OCI-LY7 (cell line): ENCODE measurements at regions not wholly inside any gene's neighbourhood (a gene's known extent, or its start where the extent isn't known, plus 50 kb on each side); places are given as distances from the start of the nearest gene placed in this dataset.

ENCODE experiments used
- BruUV-seq: library from RNA; stranded (reverse); fragments of 400-500 nt; replicated peaks from 2 replicates; lab custom pipeline; 2021; lab: Mats Ljungman, UMichigan
- CTCF ChIA-PET: fragments of 300-600 bp; sonication (Branson Sonifier 250); formaldehyde crosslinking; loops from one replicate; lab custom pipeline; 2022; ENCODE audit warnings: antibody characterized with exemption; ENCODE audit not compliant: unreplicated experiment; lab: Charles Lee
- POLR2A ChIA-PET: fragments of 300-600 bp; sonication (Branson Sonifier 250); formaldehyde crosslinking; loops from one replicate; lab custom pipeline; 2022; ENCODE audit warnings: antibody characterized with exemption; lab: Charles Lee
- DNase-seq: peaks from one replicate; pipeline ENCODE4 v3.0.0-alpha.2; 2015; ENCODE audit warnings: low spot score
- H2AFZ ChIP-seq: fragments of 200-600 bp; sonication (generic), shearing (Covaris generic); 2 replicates; pipeline ENCODE4 v1.6.1; 2014; ENCODE audit warnings: mild to moderate bottlenecking, antibody characterized with exemption, low read length, moderate library complexity
- H3K27ac ChIP-seq: fragments of 200-600 bp; sonication (generic); 2 replicates; pipeline ENCODE4 v1.5.1; 2014; ENCODE audit warnings: mixed run types, low read depth, mild to moderate bottlenecking, moderate library complexity, low read length, inconsistent platforms; ENCODE audit not compliant: poor library complexity, severe bottlenecking
- H3K36me3 ChIP-seq: fragments of 200-600 bp; sonication (generic); 2 replicates; pipeline ENCODE4 v1.6.1; 2014; ENCODE audit warnings: mild to moderate bottlenecking, antibody characterized with exemption, low read length, moderate library complexity, mixed read lengths; ENCODE audit not compliant: insufficient read depth
- H3K4me1 ChIP-seq: fragments of 200-600 bp; sonication (generic); 2 replicates; pipeline ENCODE4 v1.5.1; 2014; ENCODE audit warnings: mild to moderate bottlenecking, low read length; ENCODE audit not compliant: insufficient read depth, poor library complexity, severe bottlenecking
- H3K4me2 ChIP-seq: fragments of 200-600 bp; sonication (generic); 2 replicates; pipeline ENCODE4 v1.6.1; 2014; ENCODE audit warnings: mild to moderate bottlenecking, low read length
- H3K4me3 ChIP-seq: fragments of 200-600 bp; sonication (generic); 2 replicates; pipeline ENCODE4 v1.5.1; 2014; ENCODE audit warnings: mild to moderate bottlenecking, low read depth, low read length; ENCODE audit not compliant: poor library complexity, severe bottlenecking
- H3K79me2 ChIP-seq: fragments of 200-600 bp; sonication (generic); 2 replicates; pipeline ENCODE4 v1.6.1; 2016; ENCODE audit warnings: low read depth, mild to moderate bottlenecking, low read length, moderate library complexity, mixed read lengths; ENCODE audit not compliant: insufficient read depth
- H3K9me2 ChIP-seq: fragments of 200-600 bp; sonication (generic); 2 replicates; pipeline ENCODE4 v1.6.1; 2016; ENCODE audit warnings: mild to moderate bottlenecking, low read length, mixed read lengths; ENCODE audit not compliant: insufficient read depth
- H3K9me3 ChIP-seq: fragments of 200-600 bp; sonication (generic); 2 replicates; pipeline ENCODE4 v1.6.1; 2014; ENCODE audit warnings: mild to moderate bottlenecking, mixed run types, low read length, mixed read lengths
- H4K20me1 ChIP-seq: fragments of 200-600 bp; sonication (generic); 2 replicates; pipeline ENCODE4 v1.6.1; 2014; ENCODE audit warnings: mild to moderate bottlenecking, antibody characterized with exemption, low read length, moderate library complexity, mixed read lengths; ENCODE audit not compliant: insufficient read depth
- EZH2phosphoT487 ChIP-seq: fragments of 200-600 bp; sonication (generic); IDR thresholded peaks from 2 replicates; pipeline ENCODE4 v1.6.1; 2018; ENCODE audit warnings: low read depth, borderline replicate concordance, mild to moderate bottlenecking, mixed run types, antibody characterized with exemption, low read length, moderate library complexity, mixed read lengths
- intact Hi-C: fragments of 100-400 bp; cut with micrococcal nuclease; formaldehyde crosslinking; loops from one replicate; pipeline ENCODE4 v1.10.0; 2022; ENCODE audit not compliant: unreplicated experiment
- TF ChIP-seq, protein P1 (sequence below): fragments of 200-600 bp; sonication (generic); conservative IDR thresholded peaks from 2 replicates; pipeline ENCODE4 v1.5.1; 2014; ENCODE audit warnings: mild to moderate bottlenecking, antibody characterized with exemption, low read length, moderate library complexity, mixed read lengths

DNA sequence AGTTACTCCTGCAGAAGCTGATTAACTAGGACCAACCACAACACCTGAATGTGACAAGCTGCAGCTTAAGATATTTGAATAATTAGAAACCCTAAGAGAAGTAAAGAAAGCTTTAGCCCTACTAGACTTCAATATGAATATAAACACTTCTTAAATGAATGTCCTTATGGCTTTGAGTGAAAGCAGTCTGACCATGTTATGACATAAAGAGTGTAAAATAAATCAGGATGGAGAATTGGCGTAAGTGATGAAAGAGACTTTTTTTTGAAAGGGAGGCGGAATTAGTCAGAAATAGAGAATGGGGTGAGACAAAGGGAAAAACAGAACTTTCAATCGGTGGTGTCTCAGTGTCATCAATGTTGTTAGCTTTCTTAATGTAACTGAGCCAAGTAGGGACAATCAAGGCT is 117.2 kb upstream of the MAGEB16 start:
- Histone ChIP-seq H3K4me3 (no peak overlapping the region), H3K27ac (no peak overlapping the region), H4K20me1 (no peaks in the 10 kb centered on the region), H2AFZ (no peak overlapping the region), H3K36me3 (no peaks in the 10 kb centered on the region), H3K4me2 (no peak overlapping the region), H3K9me3 (no peaks in the 10 kb centered on the region), H3K79me2 (no peaks in the 10 kb centered on the region), H3K4me1 (no peaks in the 10 kb centered on the region), H3K9me2 (no peaks in the 10 kb centered on the region)
- BruUV-seq: no TSS peak
- POLR2A ChIA-PET: no interaction called here
- TF ChIP-seq, protein P1, sequence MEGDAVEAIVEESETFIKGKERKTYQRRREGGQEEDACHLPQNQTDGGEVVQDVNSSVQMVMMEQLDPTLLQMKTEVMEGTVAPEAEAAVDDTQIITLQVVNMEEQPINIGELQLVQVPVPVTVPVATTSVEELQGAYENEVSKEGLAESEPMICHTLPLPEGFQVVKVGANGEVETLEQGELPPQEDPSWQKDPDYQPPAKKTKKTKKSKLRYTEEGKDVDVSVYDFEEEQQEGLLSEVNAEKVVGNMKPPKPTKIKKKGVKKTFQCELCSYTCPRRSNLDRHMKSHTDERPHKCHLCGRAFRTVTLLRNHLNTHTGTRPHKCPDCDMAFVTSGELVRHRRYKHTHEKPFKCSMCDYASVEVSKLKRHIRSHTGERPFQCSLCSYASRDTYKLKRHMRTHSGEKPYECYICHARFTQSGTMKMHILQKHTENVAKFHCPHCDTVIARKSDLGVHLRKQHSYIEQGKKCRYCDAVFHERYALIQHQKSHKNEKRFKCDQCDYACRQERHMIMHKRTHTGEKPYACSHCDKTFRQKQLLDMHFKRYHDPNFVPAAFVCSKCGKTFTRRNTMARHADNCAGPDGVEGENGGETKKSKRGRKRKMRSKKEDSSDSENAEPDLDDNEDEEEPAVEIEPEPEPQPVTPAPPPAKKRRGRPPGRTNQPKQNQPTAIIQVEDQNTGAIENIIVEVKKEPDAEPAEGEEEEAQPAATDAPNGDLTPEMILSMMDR: no peak
- no peak for TF ChIP-seq EZH2phosphoT487
- intact Hi-C loops: no loop called here
- no peak for DNase-seq
- CTCF ChIA-PET: interaction anchor here (0.6 kb wide), 1 partner anchor 733 kb away, joined by 3 read pairs; no protein-coding TSS in a partner anchor

- Histone ChIP-seq H3K4me1 (no peaks in the 10 kb centered on the region), H3K4me3 (no peak overlapping the region), H3K36me3 (no peaks in the 10 kb centered on the region), H3K27ac (no peak overlapping the region), H3K9me3 (no peaks in the 10 kb centered on the region), H3K9me2 (no peaks in the 10 kb centered on the region), H3K4me2 (no peak overlapping the region), H3K79me2 (no peaks in the 10 kb centered on the region), H4K20me1 (no peaks in the 10 kb centered on the region), H2AFZ (no peak overlapping the region)
- intact Hi-C loops: no loop called here
- POLR2A ChIA-PET: no interaction called here
- CTCF ChIA-PET: no interaction called here
- TF ChIP-seq EZH2phosphoT487: no peak
- TF ChIP-seq, protein P1: no peak
- BruUV-seq: no TSS peak
- no peak for DNase-seq
Observed at GRCh38 chrX:35682476-35682875, 115.7 kb upstream of the MAGEB16 start.

GRCh38 chrX:35696760-35697234 is 101.3 kb upstream of the MAGEB16 start:
- no peak for TF ChIP-seq EZH2phosphoT487
- TF ChIP-seq, protein P1: no peak
- BruUV-seq: no TSS peak
- ChIA-PET POLR2A (no interaction called here), CTCF (no interaction called here)
- Histone ChIP-seq H3K79me2 (no peaks in the 10 kb centered on the region), H3K4me1 (no peaks in the 10 kb centered on the region), H3K27ac (no peak overlapping the region), H4K20me1 (no peaks in the 10 kb centered on the region), H3K9me3 (no peaks in the 10 kb centered on the region), H3K4me3 (no peak overlapping the region), H2AFZ (no peak overlapping the region), H3K4me2 (no peak overlapping the region), H3K9me2 (no peaks in the 10 kb centered on the region), H3K36me3 (no peaks in the 10 kb centered on the region)
- DNase-seq: no peak
- intact Hi-C loops: no loop called here
